GM18951 (cell line): ENCODE measurements at regions not wholly inside any gene's neighbourhood (a gene's known extent, or its start where the extent isn't known, plus 50 kb on each side); places are given as distances from the start of the nearest gene placed in this dataset.

Source experiments
- POLR2A ChIP-seq: IDR thresholded peaks from 4 replicates; pipeline ENCODE4 v1.6.1; 2011; ENCODE audit warnings: mild to moderate bottlenecking; ENCODE audit not compliant: insufficient read length, insufficient read depth; ENCODE audit errors: extremely low read depth
- in situ Hi-C: fragments of 300-500 bp; cut with MboI; formaldehyde crosslinking; loops from one replicate; pipeline ENCODE4 v1.12.0; 2022; ENCODE audit warnings: low sequenced_read_pairs, mixed read lengths, inconsistent platforms; ENCODE audit not compliant: unreplicated experiment

DNA sequence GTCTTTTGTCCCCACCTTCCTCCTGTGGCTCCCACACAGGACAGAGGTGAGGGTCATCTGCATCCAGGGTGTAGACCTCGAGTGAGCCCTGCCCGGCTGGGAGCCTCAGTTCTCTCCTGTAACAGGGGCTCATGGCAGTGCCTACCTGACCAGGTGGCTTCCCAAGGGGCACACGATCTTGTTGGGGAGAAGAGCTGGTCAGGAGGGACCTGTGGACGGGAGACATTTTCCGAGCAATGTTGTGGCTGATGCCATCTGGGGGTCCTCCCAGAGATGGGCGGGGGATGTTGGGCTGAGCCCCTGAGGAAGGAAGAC, 51.9 kb downstream of the CEBPB start:
- in situ Hi-C loops, result no loop called here
- TF ChIP-seq POLR2A, result no peak

DNA sequence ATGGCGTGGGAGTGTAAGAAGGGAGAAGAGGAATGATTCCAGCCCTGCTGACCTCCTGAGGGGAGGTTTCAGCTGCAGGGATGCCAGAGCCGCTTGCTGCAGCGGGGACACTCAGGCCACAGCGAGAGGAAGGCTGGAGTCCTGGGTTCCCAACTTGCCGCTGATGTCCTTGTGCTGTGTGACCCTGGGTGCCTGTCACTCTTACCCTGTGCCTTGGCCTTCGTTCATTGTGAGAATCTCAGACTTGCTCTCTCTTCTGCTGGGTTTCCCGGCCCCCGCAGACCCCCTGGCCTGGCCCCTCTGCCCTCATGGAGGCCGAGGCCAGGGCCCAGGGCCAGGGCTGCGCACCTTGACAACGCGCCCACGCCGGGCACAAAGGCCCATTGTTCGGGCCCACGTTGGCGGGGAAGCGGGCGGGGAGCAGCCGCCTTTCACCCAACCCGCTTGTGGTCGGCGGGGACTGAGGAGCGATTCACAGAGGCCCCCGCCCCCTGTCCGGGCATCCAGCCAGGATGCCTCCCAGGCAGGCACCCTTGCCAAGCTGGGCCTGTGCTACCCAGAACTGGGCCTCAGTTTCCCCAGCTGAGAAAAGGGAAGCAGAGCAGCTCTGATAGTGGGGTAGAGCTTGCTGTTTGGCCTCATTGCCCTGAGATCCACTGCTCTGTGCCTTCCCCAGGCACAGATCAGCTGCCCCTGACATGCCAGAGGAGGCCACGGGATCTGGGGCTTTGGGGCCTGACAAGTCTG, 52.4 kb downstream of the CEBPB start:
- TF ChIP-seq POLR2A, result no peak
- in situ Hi-C loops, result no loop called here

DNA sequence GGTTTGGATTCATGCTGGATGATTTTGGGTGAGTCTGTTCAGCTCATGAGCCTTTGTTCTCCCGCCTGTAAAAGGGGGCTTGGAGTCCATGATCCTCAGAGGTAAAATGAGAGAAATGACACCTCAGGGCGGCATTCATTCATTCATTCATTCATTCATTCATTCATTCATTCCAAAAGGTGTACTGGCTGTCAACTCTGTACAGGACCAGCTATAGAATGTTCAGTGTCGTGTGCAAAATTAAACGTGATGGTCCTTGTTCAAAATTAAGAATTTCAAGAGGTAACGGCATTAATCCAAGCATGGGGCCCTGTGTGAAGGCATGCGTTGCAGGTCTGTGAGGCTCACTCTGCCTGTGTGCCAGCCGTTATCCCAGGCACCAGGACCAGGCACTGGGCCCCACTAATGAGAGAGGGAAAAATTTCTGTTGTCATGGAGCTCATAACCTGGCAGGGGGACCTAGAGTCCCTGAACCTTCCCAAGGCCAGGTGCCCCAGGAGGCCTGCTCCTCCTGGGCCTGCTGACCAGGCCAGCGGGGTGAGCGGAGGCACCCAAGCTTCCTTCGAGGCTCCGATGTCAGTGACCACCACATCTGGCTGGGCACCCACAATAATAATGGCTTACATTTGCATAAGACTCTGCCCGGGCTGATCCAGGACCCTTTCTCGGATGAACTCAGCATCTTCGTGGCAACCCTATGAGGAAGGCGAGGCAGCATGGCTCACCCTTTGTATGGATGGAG, 53.2 kb downstream of the CEBPB start:
- in situ Hi-C loops, result no loop called here
- TF ChIP-seq POLR2A, result no peak

DNA sequence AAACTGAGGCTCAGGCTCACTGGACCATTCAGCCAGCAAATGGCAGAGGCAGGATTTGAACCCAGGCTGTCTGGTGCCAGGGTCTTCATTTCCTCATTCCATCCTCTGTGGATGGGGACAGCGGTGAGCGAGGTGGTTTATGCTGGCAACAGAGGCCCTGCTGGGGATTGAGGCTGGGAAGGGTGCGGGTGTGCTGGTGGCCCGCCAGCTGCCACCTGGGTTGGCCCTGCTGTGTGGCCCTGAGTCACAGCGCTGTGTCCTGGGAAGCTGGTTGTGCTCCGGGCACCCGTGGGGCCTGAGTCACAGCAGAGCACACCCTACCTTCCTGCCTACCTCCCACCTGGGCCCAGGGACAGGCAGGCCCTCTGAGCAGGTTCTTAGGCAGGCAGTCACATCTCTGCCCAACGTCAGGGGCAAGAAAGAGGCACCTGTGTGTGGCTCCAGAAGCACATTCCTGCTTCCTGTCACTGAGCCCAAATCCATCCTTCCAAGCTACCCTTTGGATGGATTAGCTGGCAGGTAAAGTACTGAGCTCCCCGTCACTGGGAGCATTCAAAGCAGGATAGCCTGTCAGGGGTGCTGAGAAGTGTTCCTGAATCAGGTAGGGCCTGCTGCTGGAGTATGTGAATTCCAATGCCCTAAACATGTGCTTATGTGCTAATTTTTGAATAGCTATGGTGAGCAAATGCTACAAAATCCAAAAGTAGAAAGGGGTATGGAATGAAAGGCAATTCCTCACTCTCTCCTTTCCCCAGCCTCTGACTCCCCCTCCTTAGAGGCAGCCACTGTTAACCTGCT, 53.9 kb downstream of the CEBPB start:
- in situ Hi-C loops, result no loop called here
- no peak for TF ChIP-seq POLR2A

DNA sequence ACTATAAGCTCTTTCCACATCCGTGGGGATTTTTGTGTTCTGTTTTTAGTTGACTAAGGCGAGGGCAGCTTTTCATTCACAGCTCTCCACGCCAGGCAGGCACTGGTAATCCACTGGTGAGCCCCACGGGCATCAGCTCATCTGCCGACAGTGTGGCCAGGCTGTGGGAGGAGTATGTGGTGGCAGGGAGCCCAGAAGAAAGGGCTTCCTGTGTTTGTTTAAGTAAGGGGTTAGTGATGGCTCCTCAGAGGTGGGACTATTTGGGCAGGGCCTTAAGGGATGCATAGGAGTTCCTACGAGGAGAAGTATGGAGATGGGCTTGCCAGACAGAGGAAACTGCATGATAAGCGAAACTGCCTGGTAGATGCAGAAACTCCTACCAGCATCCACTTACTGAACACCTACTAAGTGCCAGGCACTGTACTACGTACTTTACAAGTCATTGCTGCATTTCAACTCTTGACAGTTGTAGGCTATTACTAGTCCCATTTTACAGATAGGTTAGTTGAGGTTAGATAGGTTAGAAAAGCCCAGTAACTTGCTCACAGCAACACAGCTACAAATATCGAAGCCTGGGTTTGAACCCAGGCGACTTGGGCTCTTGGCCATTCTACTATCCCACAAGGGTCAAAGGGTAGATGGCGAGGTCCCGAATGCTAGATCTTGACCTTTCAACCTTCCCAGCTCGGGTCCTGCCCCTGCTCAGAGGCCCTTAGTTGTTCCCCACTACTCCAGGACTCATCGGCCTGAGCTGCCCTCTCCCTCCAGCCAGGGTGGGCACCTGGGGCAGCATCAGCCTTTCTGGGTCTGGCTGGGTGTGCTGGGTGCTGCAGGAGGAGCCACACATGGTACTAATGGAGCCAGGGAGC, 55.1 kb downstream of the CEBPB start:
- in situ Hi-C loops, result no loop called here
- TF ChIP-seq POLR2A, result no peak

DNA sequence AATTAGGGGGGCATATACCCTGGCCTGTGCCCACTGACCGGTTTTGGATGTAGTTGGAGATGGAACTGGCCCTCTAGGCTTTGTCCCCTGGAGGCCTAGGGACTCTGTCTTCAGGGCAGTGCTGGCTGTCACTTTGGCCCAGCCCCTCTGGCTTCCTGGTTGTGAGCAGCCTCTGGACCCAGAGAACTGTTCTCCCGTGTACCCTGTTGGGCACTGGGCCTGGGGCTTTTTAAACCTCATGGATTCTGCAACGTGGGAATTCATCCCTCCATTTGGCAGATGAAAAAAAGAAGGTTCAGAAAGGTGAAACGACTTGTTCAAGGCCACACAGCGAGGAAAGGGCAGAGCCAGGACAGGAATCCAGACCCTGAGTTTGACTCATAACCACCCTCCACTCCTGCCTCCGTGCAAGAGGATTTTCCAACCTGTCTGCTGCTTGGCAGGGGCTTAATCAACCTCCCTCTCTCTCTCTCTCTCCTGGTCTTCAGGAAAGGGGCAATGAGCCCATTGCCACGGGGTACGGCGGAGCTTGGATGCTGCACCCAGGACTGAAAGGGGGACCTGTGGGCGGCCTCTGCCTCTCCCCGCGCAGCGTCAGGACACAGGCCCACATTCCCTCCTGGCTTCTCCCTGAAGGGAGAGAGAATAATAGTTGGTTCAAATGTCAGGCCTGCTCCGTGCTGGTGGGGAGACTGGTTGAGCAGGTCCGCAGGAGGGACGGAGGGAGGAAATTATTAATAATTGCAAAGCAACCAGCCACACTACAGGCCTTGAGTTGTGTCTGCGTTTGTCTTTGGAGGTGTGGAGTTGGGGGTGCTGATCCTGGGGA, 56.0 kb downstream of the CEBPB start:
- in situ Hi-C loops, result no loop called here
- TF ChIP-seq POLR2A, result no peak

DNA sequence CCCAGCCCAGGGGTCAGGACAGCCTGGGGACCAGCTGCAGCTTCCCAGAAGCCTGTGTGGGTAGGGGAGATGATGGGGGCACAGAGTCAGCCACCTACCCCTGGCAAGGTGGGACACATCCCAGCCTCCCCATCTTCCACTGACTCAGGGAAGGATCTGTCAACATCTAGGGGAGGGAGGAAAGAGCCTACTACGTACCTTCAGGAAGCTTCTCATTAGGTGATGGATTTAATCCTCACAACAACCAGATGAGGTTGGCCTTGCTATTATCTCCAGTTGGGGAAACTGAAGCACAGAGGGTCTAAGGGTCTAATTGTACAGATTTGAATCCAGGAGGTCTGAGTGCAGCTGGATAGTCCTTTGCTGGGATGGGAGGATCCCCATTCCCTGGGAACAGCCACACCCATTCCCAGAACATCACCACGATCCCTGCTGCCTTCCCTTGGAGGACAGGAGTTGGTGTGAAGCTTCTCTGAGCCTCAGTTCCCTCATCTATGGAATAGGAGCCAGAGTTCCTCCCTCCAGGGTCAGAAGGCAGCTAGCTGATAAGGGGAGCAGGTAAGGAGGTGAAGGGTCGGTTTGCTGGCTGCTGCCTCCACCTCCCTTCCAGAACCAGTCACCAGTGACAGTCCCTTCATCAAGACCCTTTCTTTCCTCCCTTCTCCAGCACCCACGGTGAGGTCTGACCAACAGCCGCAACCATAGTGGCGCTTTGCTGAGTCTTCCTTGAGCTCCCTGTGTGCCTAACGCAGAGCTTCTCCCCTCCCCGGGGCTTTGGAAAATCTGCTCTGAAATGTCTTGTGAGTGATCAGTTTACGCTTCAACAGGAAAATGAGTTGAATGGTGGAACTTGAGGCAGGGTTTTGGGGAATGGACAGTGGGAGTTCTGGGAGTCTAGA, 56.8 kb downstream of the CEBPB start:
- no peak for TF ChIP-seq POLR2A
- in situ Hi-C loops, result no loop called here

DNA sequence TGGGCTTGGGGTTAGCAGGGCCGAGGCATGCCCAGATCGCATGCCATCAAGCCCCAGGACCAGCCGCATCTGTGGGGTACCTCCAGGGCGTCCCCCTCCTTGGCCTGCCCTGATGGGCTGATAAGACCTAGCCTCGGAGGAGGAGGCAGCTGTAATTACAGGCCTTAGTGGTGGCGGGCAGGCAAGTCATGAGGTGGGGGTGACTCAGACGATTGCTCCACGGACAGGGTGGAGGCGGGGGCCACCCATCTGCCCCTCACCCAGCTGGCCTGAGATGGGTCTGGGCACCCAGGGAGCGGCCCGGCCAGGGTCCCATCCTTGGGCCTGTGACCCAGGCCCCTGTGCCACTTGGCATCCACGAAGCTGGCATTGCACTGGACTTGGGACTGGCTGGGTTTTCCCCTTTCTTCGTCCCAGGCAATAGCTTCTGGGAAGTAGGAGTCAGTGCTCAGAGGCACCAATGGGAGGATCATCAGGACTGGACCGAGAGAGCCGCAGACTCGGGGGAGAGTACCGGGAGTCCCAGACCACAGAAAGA, 57.5 kb downstream of the CEBPB start:
- TF ChIP-seq POLR2A, result no peak
- in situ Hi-C loops, result no loop called here

DNA sequence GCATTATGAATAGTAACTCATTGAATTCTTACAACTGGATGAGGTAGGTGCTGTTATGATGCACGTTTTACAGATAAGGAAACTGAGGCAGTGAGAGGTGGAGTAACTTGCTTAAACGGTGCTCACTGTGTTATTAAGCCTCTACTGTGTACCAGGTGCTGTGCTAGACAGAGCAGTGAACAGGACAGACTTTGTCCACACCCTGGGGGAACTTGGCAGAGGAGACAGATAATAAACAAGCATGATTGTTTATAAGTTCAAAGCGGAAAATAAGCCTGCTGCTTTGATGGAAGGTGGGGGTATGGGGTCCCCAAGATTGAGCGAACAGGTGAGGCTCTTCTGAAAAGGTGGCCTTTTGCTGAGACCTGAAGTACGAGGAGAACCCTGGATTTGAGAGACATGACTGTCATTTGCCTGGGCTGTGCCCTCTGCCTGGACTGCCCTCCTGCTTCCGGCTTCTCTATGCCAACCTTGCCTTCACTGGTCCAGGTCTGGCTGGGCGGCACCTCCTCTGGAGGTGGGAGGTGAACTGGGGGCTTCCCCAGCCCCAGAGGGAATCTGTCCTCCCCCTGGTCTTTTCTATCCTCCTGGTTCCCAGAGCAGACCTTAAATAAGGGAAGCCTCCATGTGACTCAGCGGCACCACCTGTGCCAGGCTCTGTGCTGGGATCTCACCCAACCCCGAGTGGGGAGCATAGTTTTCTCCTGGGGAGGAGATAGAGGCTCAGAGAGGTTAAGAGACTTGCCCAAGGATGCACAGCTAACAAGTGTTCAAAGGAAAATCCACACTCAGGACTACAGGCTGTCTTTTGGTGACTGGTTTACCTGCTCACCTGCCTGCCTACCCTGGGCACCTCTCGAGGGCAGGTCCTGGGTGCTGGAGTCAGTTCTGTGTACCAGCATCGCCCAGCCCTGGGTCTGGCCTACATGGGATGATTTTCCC, 59.1 kb downstream of the CEBPB start:
- in situ Hi-C loops, result no loop called here
- TF ChIP-seq POLR2A, result no peak
